ENCODE measurements at regions not wholly inside any gene's neighbourhood (a gene's known extent, or its start where the extent isn't known, plus 50 kb on each side); places are given as distances from the start of the nearest gene placed in this dataset.

DNA sequence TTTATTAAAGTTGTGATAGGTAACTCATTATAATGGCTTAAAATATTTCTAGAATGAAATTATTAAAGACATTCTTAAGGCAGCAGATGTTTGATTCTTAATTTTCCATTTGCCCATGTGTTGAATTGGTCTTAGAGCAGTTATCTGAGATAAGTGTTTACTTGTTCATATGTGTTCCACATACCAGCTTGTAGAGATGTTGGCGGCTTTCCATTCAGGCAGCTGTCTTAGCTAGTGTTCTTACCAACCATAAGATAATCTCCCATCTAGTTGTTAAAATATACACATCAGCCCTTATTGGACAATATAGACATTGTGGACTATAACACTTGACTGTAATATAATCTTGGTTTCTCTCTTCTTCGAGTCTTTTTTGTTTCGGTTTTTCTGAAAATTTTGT, 1372.9 kb upstream of the ADGRL2 start:
- Mint-ChIP-seq H3K36me3 (ENCODE audit: unreplicated experiment) (no peaks in the 10 kb centered on the region), H3K27ac (ENCODE audit: unreplicated experiment) (no peak overlapping the region), H3K4me3 (ENCODE audit: unreplicated experiment) (no peak overlapping the region), H3K27me3 (ENCODE audit: unreplicated experiment) (no peaks in the 10 kb centered on the region), H3K9me3 (ENCODE audit: unreplicated experiment) (peaks cover 10% of the 10 kb centered on the region), H3K4me1 (ENCODE audit: unreplicated experiment) (no peaks in the 10 kb centered on the region)
- DNase-seq (ENCODE audit: extremely low spot score, unreplicated experiment): no peak
- TF ChIP-seq, protein P1, sequence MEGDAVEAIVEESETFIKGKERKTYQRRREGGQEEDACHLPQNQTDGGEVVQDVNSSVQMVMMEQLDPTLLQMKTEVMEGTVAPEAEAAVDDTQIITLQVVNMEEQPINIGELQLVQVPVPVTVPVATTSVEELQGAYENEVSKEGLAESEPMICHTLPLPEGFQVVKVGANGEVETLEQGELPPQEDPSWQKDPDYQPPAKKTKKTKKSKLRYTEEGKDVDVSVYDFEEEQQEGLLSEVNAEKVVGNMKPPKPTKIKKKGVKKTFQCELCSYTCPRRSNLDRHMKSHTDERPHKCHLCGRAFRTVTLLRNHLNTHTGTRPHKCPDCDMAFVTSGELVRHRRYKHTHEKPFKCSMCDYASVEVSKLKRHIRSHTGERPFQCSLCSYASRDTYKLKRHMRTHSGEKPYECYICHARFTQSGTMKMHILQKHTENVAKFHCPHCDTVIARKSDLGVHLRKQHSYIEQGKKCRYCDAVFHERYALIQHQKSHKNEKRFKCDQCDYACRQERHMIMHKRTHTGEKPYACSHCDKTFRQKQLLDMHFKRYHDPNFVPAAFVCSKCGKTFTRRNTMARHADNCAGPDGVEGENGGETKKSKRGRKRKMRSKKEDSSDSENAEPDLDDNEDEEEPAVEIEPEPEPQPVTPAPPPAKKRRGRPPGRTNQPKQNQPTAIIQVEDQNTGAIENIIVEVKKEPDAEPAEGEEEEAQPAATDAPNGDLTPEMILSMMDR (IDR thresholded peaks at IDR 0.05): no peak

DNA sequence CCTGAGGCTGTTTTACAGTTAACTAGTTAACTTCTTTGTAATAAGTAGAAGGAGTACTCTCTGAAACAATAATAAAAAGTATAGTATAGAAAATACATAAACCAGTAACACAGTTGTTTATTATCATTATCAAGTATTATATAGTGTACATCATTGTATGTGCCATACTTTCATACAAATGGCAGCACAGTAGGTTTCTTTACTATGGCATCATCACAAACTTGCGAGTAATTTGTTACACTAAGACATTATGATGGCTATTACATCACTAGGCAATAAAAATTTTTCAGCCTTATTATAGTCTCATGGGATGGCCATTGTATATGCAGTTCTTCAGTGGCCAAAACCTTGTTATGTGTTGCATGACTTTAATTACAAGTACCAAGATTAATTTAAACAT, 1376.5 kb upstream of the ADGRL2 start:
- no peaks in the 10 kb centered on the region for H3K36me3 Mint-ChIP-seq (ENCODE audit: unreplicated experiment)
- no peak overlapping the region for H3K27ac Mint-ChIP-seq (ENCODE audit: unreplicated experiment)
- H3K4me3 Mint-ChIP-seq (ENCODE audit: unreplicated experiment): no peak overlapping the region
- TF ChIP-seq, protein P1 (IDR thresholded peaks at IDR 0.05): no peak
- H3K4me1 Mint-ChIP-seq (ENCODE audit: unreplicated experiment): no peaks in the 10 kb centered on the region
- no peak for DNase-seq (ENCODE audit: extremely low spot score, unreplicated experiment)
- peaks cover under 1% of the 10 kb centered on the region for H3K9me3 Mint-ChIP-seq (ENCODE audit: unreplicated experiment)
- no peaks in the 10 kb centered on the region for H3K27me3 Mint-ChIP-seq (ENCODE audit: unreplicated experiment)

DNA sequence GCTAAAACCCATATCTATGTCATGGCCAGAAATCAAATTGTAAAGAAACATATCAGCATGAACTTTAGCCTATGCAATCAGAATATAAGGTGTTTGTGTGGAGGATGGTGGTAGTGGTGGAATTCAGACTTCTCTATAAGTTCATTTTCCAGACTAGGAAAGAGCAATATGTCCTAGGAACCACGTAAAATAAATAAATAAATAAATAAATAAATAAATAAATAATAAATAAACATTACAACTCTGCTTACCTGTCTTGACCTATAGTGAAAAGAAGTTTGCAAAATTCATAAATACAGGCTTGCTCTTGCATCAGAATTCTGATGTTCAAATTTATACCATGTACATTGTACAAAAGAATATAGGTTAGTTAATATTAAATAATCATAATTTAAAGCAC, 1382.6 kb upstream of the ADGRL2 start:
- Mint-ChIP-seq H3K27ac (ENCODE audit: unreplicated experiment) (no peak overlapping the region), H3K27me3 (ENCODE audit: unreplicated experiment) (no peaks in the 10 kb centered on the region), H3K4me3 (ENCODE audit: unreplicated experiment) (no peak overlapping the region), H3K36me3 (ENCODE audit: unreplicated experiment) (no peaks in the 10 kb centered on the region), H3K9me3 (ENCODE audit: unreplicated experiment) (peaks cover 7% of the 10 kb centered on the region), H3K4me1 (ENCODE audit: unreplicated experiment) (peaks cover 12% of the 10 kb centered on the region)
- TF ChIP-seq, protein P1 (IDR thresholded peaks at IDR 0.05): no peak
- no peak for DNase-seq (ENCODE audit: extremely low spot score, unreplicated experiment)

DNA sequence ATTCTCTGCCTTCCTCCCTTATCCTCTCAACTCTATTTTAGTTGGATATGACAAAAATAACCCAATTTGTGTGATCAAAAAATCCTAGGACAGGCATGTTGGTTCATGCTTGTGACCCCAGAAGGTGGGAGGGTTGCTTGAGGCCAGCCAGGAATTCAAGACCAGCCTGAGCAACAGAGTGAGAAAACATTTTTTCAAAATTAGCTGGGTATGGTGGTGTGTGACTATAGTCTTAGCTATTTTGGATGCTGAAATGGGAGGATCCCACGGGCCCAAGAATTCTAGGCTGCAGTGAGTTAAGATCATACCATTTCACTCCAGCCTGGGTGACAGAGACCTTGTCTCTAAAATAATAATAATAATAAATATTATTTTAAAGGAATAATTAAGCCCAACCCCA, 1383.1 kb upstream of the ADGRL2 start:
- H3K4me3 Mint-ChIP-seq (ENCODE audit: unreplicated experiment): no peak overlapping the region
- no peaks in the 10 kb centered on the region for H3K36me3 Mint-ChIP-seq (ENCODE audit: unreplicated experiment)
- no peaks in the 10 kb centered on the region for H3K27me3 Mint-ChIP-seq (ENCODE audit: unreplicated experiment)
- no peak for DNase-seq (ENCODE audit: extremely low spot score, unreplicated experiment)
- H3K27ac Mint-ChIP-seq (ENCODE audit: unreplicated experiment): peak overlapping the region; percentile 74
- H3K9me3 Mint-ChIP-seq (ENCODE audit: unreplicated experiment): peaks cover 7% of the 10 kb centered on the region
- TF ChIP-seq, protein P1 (IDR thresholded peaks at IDR 0.05): no peak
- peaks cover 12% of the 10 kb centered on the region for H3K4me1 Mint-ChIP-seq (ENCODE audit: unreplicated experiment)

DNA sequence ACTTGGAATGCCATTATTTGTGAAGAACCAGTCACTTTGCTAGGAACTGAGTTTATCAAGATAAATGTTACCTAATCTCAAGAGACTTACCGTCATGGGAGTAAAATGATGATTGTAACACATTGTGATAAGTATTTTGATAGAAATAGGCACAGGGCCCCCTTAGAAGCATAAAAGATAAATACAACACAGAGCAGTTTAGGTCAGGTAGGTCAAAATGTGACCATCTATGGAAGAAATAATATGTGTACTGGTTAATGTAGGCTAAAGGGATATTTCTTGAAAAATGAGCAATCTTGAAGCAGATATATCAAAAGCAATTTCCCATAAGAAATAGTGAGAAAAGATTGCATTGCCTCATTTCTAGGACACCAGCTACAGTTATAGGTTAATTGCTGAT, 1386.8 kb upstream of the ADGRL2 start:
- H3K36me3 Mint-ChIP-seq (ENCODE audit: unreplicated experiment): no peaks in the 10 kb centered on the region
- TF ChIP-seq, protein P1 (IDR thresholded peaks at IDR 0.05): no peak
- H3K27me3 Mint-ChIP-seq (ENCODE audit: unreplicated experiment): no peaks in the 10 kb centered on the region
- H3K9me3 Mint-ChIP-seq (ENCODE audit: unreplicated experiment): peaks cover 3% of the 10 kb centered on the region
- H3K27ac Mint-ChIP-seq (ENCODE audit: unreplicated experiment): no peak overlapping the region
- peaks cover 12% of the 10 kb centered on the region for H3K4me1 Mint-ChIP-seq (ENCODE audit: unreplicated experiment)
- H3K4me3 Mint-ChIP-seq (ENCODE audit: unreplicated experiment): no peak overlapping the region
- no peak for DNase-seq (ENCODE audit: extremely low spot score, unreplicated experiment)
